SK-N-SH (cell line): ENCODE measurements at regions not wholly inside any gene's neighbourhood (a gene's known extent, or its start where the extent isn't known, plus 50 kb on each side); places are given as distances from the start of the nearest gene placed in this dataset.

Experiments
- CTCF ChIA-PET: fragments of 300-600, 350-600 bp; formaldehyde crosslinking; extraction: SDS; loops from one replicate; lab custom pipeline; 2021; lab: Yijun Ruan, JAX
- POLR2A ChIA-PET: fragments of 350-600 bp; sonication (Branson Sonifier 250); formaldehyde crosslinking; extraction: SDS; loops from one replicate; lab custom pipeline; 2020; ENCODE audit warnings: antibody characterized with exemption, inconsistent platforms; lab: Yijun Ruan, JAX
- DNase-seq: peaks from one replicate; pipeline ENCODE4 v3.0.0; 2012
- H2AFZ ChIP-seq: fragments of 200-600 bp; sonication (generic); 2 replicates; pipeline ENCODE4 v1.8.1; 2016; ENCODE audit warnings: antibody characterized with exemption, mild to moderate bottlenecking, low read depth
- H3F3A ChIP-seq: fragments of 200-600 bp; sonication (generic); replicated peaks from 2 replicates; pipeline ENCODE3; 2016; ENCODE audit warnings: antibody characterized with exemption, mild to moderate bottlenecking; ENCODE audit not compliant: insufficient read depth
- H3K27ac ChIP-seq, 2 experiments: fragments of 200-500 bp in 1 of 2; fragments of 200-600 bp in 1 of 2; sonication (Bioruptor generic) in 1 of 2; sonication (generic), shearing (Covaris generic) in 1 of 2; 2 replicates each; pipeline versions ENCODE4 v1.5.1 to v1.6.1; 2014 to 2016; ENCODE audit warnings: low read depth in 2 of 2, inconsistent platforms in 1 of 2, low read length in 1 of 2, mild to moderate bottlenecking in 1 of 2, mixed read lengths in 1 of 2
- H3K27me3 ChIP-seq: fragments of 200-600 bp; sonication (generic), shearing (Covaris generic); 2 replicates; pipeline ENCODE4 v1.6.1; 2016; ENCODE audit warnings: mixed run types; ENCODE audit not compliant: insufficient read depth
- H3K36me3 ChIP-seq, 2 experiments: fragments of 200-500 bp in 1 of 2; fragments of 200-600 bp in 1 of 2; sonication (Bioruptor generic) in 1 of 2; sonication (generic) in 1 of 2; replicated peaks in 1 of 2; 2 replicates each; pipeline versions ENCODE3 to v1.5.1; 2014 to 2016; ENCODE audit warnings: low read length in 1 of 2, mild to moderate bottlenecking in 1 of 2; ENCODE audit not compliant: insufficient read depth in 2 of 2, control insufficient read depth in 1 of 2
- H3K4me1 ChIP-seq, 2 experiments: fragments of 200-500 bp in 1 of 2; fragments of 200-600 bp in 1 of 2; sonication (Bioruptor generic) in 1 of 2; sonication (generic), shearing (Covaris generic) in 1 of 2; 2 replicates each; pipeline versions ENCODE4 v1.5.1 to v1.6.1; 2014 to 2016; ENCODE audit warnings: low read depth in 1 of 2, low read length in 1 of 2, mixed run types in 1 of 2; ENCODE audit not compliant: insufficient read depth in 2 of 2, control insufficient read depth in 1 of 2
- H3K4me2 ChIP-seq: fragments of 200-600 bp; sonication (generic), shearing (Covaris generic); 2 replicates; pipeline ENCODE4 v1.6.1; 2017; ENCODE audit warnings: mixed run types
- H3K4me3 ChIP-seq, 2 experiments: fragments of 200-500 bp in 1 of 2; fragments of 200-600 bp in 1 of 2; sonication (Bioruptor generic) in 1 of 2; sonication (generic), shearing (Covaris generic) in 1 of 2; 2 replicates each; pipeline versions ENCODE4 v1.5.1 to v1.8.1; 2014 to 2016; ENCODE audit warnings: low read depth in 2 of 2, inconsistent platforms in 1 of 2, low read length in 1 of 2, mild to moderate bottlenecking in 1 of 2, mixed read lengths in 1 of 2, moderate library complexity in 1 of 2
- H3K79me2 ChIP-seq: fragments of 200-600 bp; sonication (generic); 2 replicates; pipeline ENCODE4 v1.8.1; 2017; ENCODE audit warnings: mild to moderate bottlenecking; ENCODE audit not compliant: insufficient read depth
- H3K9ac ChIP-seq: fragments of 200-600 bp; sonication (generic); 2 replicates; pipeline ENCODE4 v1.6.1; 2017; ENCODE audit warnings: mixed run types
- H3K9me2 ChIP-seq: fragments of 200-600 bp; sonication (generic); 2 replicates; pipeline ENCODE4 v1.6.1; 2017; ENCODE audit warnings: mixed run types
- H3K9me3 ChIP-seq: fragments of 200-600 bp; sonication (generic); 2 replicates; pipeline ENCODE4 v1.6.1; 2017; ENCODE audit warnings: mixed run types, mild to moderate bottlenecking, moderate library complexity
- H4K20me1 ChIP-seq: fragments of 200-600 bp; sonication (generic); 2 replicates; pipeline ENCODE4 v1.6.1; 2017; ENCODE audit warnings: mild to moderate bottlenecking, mixed run types; ENCODE audit not compliant: insufficient read depth
- CHD2 ChIP-seq: fragments of 150-350 bp; IDR thresholded peaks from 2 replicates; pipeline ENCODE4 v1.6.1; 2018; ENCODE audit warnings: low read length; ENCODE audit not compliant: partially characterized antibody
- EP300 ChIP-seq, 2 experiments: IDR thresholded peaks; 2 replicates each; pipeline versions ENCODE4 v1.4.0 to v1.6.1; 2012; ENCODE audit warnings: borderline replicate concordance in 1 of 2, low read depth in 1 of 2, low read length in 1 of 2
- EZH2phosphoT487 ChIP-seq: fragments of 200-600 bp; sonication (generic); IDR thresholded peaks from 2 replicates; pipeline ENCODE4 v1.6.1; 2017; ENCODE audit warnings: low read depth, mixed run types, mild to moderate bottlenecking, antibody characterized with exemption, moderate library complexity, borderline replicate concordance
- FOSL2 ChIP-seq: IDR thresholded peaks from 2 replicates; pipeline ENCODE4 v1.4.0; 2012; ENCODE audit warnings: low read depth, mild to moderate bottlenecking, moderate library complexity, borderline replicate concordance
- GABPA ChIP-seq: IDR thresholded peaks from 2 replicates; pipeline ENCODE4 v1.4.0; 2012; ENCODE audit warnings: low read depth, mild to moderate bottlenecking
- GATA2 ChIP-seq: sonication (generic); formaldehyde crosslinking; IDR thresholded peaks from 2 replicates; pipeline ENCODE4 v1.5.0; 2020; ENCODE audit warnings: mild to moderate bottlenecking, missing genetic modification reagents
- JUND ChIP-seq: IDR thresholded peaks from 2 replicates; pipeline ENCODE4 v1.4.0; 2012
- MEF2A ChIP-seq: IDR thresholded peaks from 2 replicates; pipeline ENCODE4 v1.4.0; 2012; ENCODE audit warnings: low read depth, borderline replicate concordance
- NFIC ChIP-seq: IDR thresholded peaks from 2 replicates; pipeline ENCODE4 v1.4.0; 2012; ENCODE audit warnings: borderline replicate concordance
- NRF1 ChIP-seq: IDR thresholded peaks from 2 replicates; pipeline ENCODE4 v1.6.1; 2012; ENCODE audit warnings: low read depth, mild to moderate bottlenecking, low read length
- PBX3 ChIP-seq: IDR thresholded peaks from 2 replicates; pipeline ENCODE4; 2012
- REST ChIP-seq: IDR thresholded peaks from 2 replicates; pipeline ENCODE4 v1.6.1; 2012; ENCODE audit warnings: mild to moderate bottlenecking, low read depth, low read length, moderate library complexity
- RFX5 ChIP-seq: IDR thresholded peaks from 2 replicates; pipeline ENCODE4 v1.6.1; 2012; ENCODE audit warnings: mild to moderate bottlenecking, improper control_type of control experiment, low read length
- SMC3 ChIP-seq: IDR thresholded peaks from 2 replicates; pipeline ENCODE4 v1.6.1; 2012; ENCODE audit warnings: low read depth, low read length, improper control_type of control experiment
- TAF1 ChIP-seq: IDR thresholded peaks from 2 replicates; pipeline ENCODE4 v1.6.1; 2012; ENCODE audit warnings: low read depth, mild to moderate bottlenecking, low read length, moderate library complexity, borderline replicate concordance
- TCF12 ChIP-seq: IDR thresholded peaks from 2 replicates; pipeline ENCODE4 v1.4.0; 2012
- ZBTB33 ChIP-seq: IDR thresholded peaks from 2 replicates; pipeline ENCODE4 v1.4.0; 2012; ENCODE audit warnings: low read depth, borderline replicate concordance
- WGBS: methylation state at CpG from one replicate; pipeline ENCODE4 v1.1.6; 2017; ENCODE audit warnings: low lambda C conversion rate; 5-methylcytosine and 5-hydroxymethylcytosine counted together
- TF ChIP-seq, protein P1 (sequence below): fragments of 150-350 bp; IDR thresholded peaks from 2 replicates; pipeline ENCODE4 v1.6.1; 2016; ENCODE audit warnings: mild to moderate bottlenecking, low read depth, low read length
- TF ChIP-seq, protein P2 (sequence below): fragments of 200-600 bp; sonication (generic); IDR thresholded peaks from 2 replicates; pipeline ENCODE4 v1.6.1; 2017; ENCODE audit warnings: antibody characterized with exemption, mild to moderate bottlenecking, moderate library complexity

DNA sequence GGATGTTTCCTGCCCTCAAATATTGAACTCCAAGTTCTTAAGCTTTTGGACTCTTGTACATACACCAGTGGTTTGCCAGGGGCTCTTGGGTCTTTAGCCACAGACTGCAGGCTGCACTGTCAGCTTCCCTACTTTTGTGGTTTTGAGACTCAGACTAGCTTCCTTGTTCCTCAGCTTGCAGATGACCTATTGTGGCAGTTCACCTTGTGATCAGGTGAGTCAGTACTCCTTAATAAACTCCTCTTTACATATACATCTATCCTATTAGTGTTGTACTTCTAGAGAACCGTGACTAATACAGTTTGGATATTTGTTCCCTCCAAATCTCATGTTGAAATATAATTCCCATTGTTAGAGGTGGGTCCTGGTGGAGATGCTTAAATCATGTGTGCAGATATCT is 681.9 kb upstream of the ARRDC3 start:
- CTCF ChIA-PET = no interaction called here
- Histone ChIP-seq H3K4me1 (no peaks in the 10 kb centered on the region), H3F3A (no peaks in the 10 kb centered on the region), H3K9ac (no peak overlapping the region), H3K36me3 (no peaks in the 10 kb centered on the region), H3K9me2 (no peaks in the 10 kb centered on the region), H3K27me3 (no peaks in the 10 kb centered on the region), H3K9me3 (no peaks in the 10 kb centered on the region), H2AFZ (no peak overlapping the region), H3K79me2 (no peaks in the 10 kb centered on the region), H3K4me3 (no peak overlapping the region), H3K27ac (no peak overlapping the region), H4K20me1 (no peaks in the 10 kb centered on the region), H3K4me2 (no peak overlapping the region)
- POLR2A ChIA-PET = no interaction called here
- no peak for DNase-seq
- TF ChIP-seq SMC3 = no peak
- no peak for TF ChIP-seq GATA2 (CRISPR knock-in tag)
- TF ChIP-seq MEF2A = no peak
- TF ChIP-seq JUND = no peak
- TF ChIP-seq EZH2phosphoT487 = no peak
- TF ChIP-seq FOSL2 = no peak
- TF ChIP-seq RFX5 = no peak
- no peak for TF ChIP-seq EP300 (IDR thresholded peaks at IDR 0.05; ENCODE audit: borderline replicate concordance in 1 of 2, low read depth in 1 of 2, low read length in 1 of 2)
- TF ChIP-seq NFIC = no peak
- no peak for TF ChIP-seq CHD2
- TF ChIP-seq, protein P1, sequence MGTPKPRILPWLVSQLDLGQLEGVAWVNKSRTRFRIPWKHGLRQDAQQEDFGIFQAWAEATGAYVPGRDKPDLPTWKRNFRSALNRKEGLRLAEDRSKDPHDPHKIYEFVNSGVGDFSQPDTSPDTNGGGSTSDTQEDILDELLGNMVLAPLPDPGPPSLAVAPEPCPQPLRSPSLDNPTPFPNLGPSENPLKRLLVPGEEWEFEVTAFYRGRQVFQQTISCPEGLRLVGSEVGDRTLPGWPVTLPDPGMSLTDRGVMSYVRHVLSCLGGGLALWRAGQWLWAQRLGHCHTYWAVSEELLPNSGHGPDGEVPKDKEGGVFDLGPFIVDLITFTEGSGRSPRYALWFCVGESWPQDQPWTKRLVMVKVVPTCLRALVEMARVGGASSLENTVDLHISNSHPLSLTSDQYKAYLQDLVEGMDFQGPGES = no peak
- no peak for TF ChIP-seq TAF1
- TF ChIP-seq TCF12 = no peak
- no peak for TF ChIP-seq NRF1
- TF ChIP-seq PBX3 = no peak
- TF ChIP-seq ZBTB33 = no peak
- 22% methylated on average over 1 of the region's 1 CpG for WGBS

- POLR2A ChIA-PET = no interaction called here
- no peaks in the 10 kb centered on the region for H3K4me1 ChIP-seq
- no peaks in the 10 kb centered on the region for H3K9me2 ChIP-seq
- no peak overlapping the region for H2AFZ ChIP-seq
- no peaks in the 10 kb centered on the region for H3K79me2 ChIP-seq
- no peaks in the 10 kb centered on the region for H3F3A ChIP-seq
- CTCF ChIA-PET = interaction anchor here (1.3 kb wide), 1 partner anchor 307 kb away, joined by 3 read pairs; no protein-coding TSS in a partner anchor
- H3K27me3 ChIP-seq = no peaks in the 10 kb centered on the region
- H3K36me3 ChIP-seq = no peaks in the 10 kb centered on the region
- H3K4me3 ChIP-seq = no peak overlapping the region
- no peak overlapping the region for H3K9ac ChIP-seq
- no peaks in the 10 kb centered on the region for H4K20me1 ChIP-seq
- H3K4me2 ChIP-seq = no peak overlapping the region
- H3K27ac ChIP-seq = no peak overlapping the region
- H3K9me3 ChIP-seq = no peaks in the 10 kb centered on the region
- DNase-seq = no peak
- TF ChIP-seq, protein P2, sequence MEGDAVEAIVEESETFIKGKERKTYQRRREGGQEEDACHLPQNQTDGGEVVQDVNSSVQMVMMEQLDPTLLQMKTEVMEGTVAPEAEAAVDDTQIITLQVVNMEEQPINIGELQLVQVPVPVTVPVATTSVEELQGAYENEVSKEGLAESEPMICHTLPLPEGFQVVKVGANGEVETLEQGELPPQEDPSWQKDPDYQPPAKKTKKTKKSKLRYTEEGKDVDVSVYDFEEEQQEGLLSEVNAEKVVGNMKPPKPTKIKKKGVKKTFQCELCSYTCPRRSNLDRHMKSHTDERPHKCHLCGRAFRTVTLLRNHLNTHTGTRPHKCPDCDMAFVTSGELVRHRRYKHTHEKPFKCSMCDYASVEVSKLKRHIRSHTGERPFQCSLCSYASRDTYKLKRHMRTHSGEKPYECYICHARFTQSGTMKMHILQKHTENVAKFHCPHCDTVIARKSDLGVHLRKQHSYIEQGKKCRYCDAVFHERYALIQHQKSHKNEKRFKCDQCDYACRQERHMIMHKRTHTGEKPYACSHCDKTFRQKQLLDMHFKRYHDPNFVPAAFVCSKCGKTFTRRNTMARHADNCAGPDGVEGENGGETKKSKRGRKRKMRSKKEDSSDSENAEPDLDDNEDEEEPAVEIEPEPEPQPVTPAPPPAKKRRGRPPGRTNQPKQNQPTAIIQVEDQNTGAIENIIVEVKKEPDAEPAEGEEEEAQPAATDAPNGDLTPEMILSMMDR = no peak
- no peak for TF ChIP-seq GATA2 (CRISPR knock-in tag)
- no peak for TF ChIP-seq REST
- no peak for TF ChIP-seq GABPA
Measured at GRCh38 chr5:92051741-92052140, 668.6 kb upstream of the ARRDC3 start.
